ENCODE measurements at regions not wholly inside any gene's neighbourhood (a gene's known extent, or its start where the extent isn't known, plus 50 kb on each side); places are given as distances from the start of the nearest gene placed in this dataset.

GRCh38 chr4:97507587-97508245, 635.6 kb downstream of the STPG2 start:
- no TSS peak for BruUV-seq (replicated peaks)
- DNase-seq: no peak
- Mint-ChIP-seq H3K36me3 (ENCODE audit: insufficient read depth, unreplicated experiment) (no peaks in the 10 kb centered on the region), H3K4me3 (ENCODE audit: low read depth, unreplicated experiment) (no peak overlapping the region), H3K9me3 (ENCODE audit: low read depth, unreplicated experiment) (no peaks in the 10 kb centered on the region), H3K27me3 (ENCODE audit: unreplicated experiment) (no peaks in the 10 kb centered on the region), H3K4me1 (ENCODE audit: low read depth, unreplicated experiment) (no peaks in the 10 kb centered on the region), H3K27ac (ENCODE audit: unreplicated experiment) (no peak overlapping the region)
- CTCF ChIA-PET: no interaction called here
- no peak for TF ChIP-seq CTCF (IDR thresholded peaks at IDR 0.05; ENCODE audit: unreplicated experiment)
- intact Hi-C loops (cut with micrococcal nuclease; ENCODE audit: unreplicated experiment): no loop called here
